LNCaP clone FGC (cell line): ENCODE measurements at regions not wholly inside any gene's neighbourhood (a gene's known extent, or its start where the extent isn't known, plus 50 kb on each side); places are given as distances from the start of the nearest gene placed in this dataset.

Experiments
- DNase-seq: peaks from one replicate; pipeline ENCODE4 v3.0.0-alpha.2; 2011; ENCODE audit warnings: low read depth
- H3K4me3 ChIP-seq: 2 replicates; pipeline ENCODE4 v1.5.1; 2011; ENCODE audit warnings: mild to moderate bottlenecking, low read depth, low read length, control low read depth
- CTCF ChIP-seq: IDR thresholded peaks from 2 replicates; pipeline ENCODE4 v1.5.1; 2012; ENCODE audit warnings: mild to moderate bottlenecking; ENCODE audit not compliant: control insufficient read depth, insufficient read depth; ENCODE audit errors: extremely low read depth

DNA sequence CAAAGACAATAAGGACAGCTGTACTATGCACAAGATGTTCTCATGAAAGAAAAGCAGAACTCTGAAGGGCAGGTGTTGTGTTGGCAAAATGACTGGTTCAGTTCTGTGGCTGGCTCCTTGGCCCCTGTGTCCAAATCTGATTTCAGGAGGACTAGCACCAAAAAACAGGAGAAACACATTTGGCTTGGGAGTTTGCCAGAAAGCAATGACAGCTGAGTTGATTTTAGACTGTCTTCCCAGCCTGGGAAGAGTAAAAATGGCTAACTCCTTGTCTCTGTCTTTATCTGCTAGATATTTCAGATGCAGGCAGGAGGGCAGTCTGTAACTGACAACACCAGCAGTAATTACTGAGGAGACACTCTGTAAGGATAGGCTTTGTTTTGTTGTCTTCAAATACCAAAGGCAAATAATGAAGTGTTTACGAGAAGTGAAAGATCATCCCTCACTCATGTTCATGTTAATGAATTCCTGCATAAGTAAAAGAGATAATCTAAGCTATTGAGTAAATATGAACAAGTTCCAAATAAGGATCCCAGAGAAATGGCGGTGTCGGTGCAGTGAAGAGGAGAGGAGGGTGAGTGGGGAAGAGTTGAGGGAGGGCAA, 989.0 kb downstream of the CDH11 start:
- no peak for TF ChIP-seq CTCF
- no peak for DNase-seq
- H3K4me3 ChIP-seq, result no peak overlapping the region

- no peak for TF ChIP-seq CTCF
- no peak overlapping the region for H3K4me3 ChIP-seq
- DNase-seq, result no peak
Observed at GRCh38 chr16:64132190-64132589, 989.7 kb downstream of the CDH11 start.

DNA sequence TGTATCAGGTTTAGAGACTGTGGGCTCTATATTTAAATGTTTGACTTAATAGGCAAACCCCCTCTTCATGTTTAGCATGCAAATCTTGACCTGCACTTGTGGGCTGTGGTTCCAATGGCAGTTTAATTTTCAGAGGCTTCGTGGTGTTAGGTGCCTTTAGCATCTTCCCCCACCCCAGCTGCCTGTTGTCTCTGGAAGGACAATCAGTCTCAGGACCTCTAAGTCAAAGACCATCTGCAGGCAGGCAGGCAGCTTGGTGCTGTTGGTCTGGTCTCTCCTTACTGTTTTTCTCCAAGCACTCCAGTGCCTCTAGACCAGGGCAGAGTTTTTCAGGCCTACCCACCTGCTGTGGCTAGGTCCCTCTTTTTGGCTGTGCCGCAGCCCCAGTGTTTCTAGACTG, 990.4 kb downstream of the CDH11 start:
- no peak overlapping the region for H3K4me3 ChIP-seq
- no peak for TF ChIP-seq CTCF
- no peak for DNase-seq

DNA sequence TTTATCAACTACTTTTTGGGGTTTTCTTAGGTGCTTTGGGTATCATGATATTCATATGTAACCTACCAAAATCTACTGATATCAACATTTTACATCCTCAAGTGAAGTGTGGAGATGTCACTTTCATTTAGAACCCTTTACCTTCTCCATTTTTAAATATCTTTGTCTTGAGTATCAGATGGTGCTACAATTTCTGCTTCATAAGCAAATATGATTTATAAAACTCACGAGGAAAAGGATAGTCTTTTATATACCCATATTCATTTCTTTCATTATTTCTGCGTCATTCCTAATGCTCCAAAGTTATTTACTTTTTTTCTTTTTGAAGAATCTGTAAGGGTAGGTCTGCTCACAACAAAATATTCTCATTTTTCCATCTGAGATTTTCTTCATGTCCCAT, 991.7 kb downstream of the CDH11 start:
- no peak for TF ChIP-seq CTCF
- H3K4me3 ChIP-seq, result no peak overlapping the region
- DNase-seq, result no peak

DNA sequence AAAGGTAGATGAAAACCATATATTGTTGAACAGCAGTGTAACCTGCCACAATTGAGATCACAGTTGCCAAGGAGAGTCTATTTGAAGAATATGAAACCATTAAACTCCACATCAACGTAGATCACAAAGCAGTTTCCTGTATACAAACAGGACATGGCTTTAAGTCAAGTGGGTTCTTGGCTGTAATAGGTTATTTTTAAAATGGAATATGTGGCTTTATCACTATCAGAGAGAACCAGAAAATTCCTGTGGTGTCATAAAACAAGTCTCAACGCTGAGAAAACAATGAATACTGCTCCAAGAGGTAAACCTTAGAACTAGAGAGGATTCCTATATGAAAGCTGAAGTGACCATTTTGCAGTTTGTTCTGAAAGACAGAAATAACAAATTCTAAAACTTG, 999.7 kb downstream of the CDH11 start:
- no peak for TF ChIP-seq CTCF
- H3K4me3 ChIP-seq, result no peak overlapping the region
- no peak for DNase-seq

DNA sequence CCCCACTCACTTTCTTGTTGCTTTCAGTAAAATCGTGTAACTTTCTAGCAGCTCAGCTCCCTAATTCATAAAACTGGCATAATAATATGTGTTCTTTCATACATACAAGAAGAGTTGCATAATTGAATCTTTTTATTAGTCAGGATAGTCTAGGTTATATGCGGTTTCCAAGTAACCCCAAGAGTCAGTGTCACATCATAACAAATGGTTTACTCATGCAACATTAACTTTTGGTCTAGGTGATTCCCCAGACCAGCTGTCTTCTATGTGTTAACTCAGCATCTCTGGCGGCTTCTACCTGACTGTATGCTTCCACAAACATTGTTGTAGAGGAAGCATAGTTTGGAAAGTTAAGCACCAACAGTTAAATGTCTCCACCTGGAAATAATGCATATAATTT, 1000.4 kb downstream of the CDH11 start:
- no peak for DNase-seq

More for the DNA sequence above, 1000.4 kb downstream of the CDH11 start:
- H3K4me3 ChIP-seq, result no peak overlapping the region
- TF ChIP-seq CTCF, result no peak
